Right lobe of liver (tissue), 6 donors: ENCODE measurements at regions not wholly inside any gene's neighbourhood (a gene's known extent, or its start where the extent isn't known, plus 50 kb on each side); places are given as distances from the start of the nearest gene placed in this dataset.
"Not testable (repeated sequence)": the region's sequence is repeated elsewhere in the genome, so short reads cannot be mapped to it uniquely, and the experiment has no call there.

Experiments
- ATAC-seq, 4 donors: fragments of 200-7000 bp; cut with Tn5 transposase; one replicate each; pipeline ENCODE4 v1.9.1; 2020; ENCODE audit warnings: mild to moderate bottlenecking in 4 of 4, moderate library complexity in 4 of 4
- DNase-seq, 3 donors: peaks; one replicate each; pipeline ENCODE4 v3.0.0-alpha.2; 2020
- H3K27ac ChIP-seq, 3 donors: fragments of 200-600 bp; one replicate each; pipeline ENCODE4 v1.8.0; 2022
- H3K27me3 ChIP-seq, 2 donors: fragments of 200-600 bp; one replicate each; pipeline ENCODE4 v1.8.0; 2022
- H3K36me3 ChIP-seq, 4 donors: fragments of 200-600 bp; sonication (generic) in 1 of 4; one replicate each; pipeline versions ENCODE4 v1.5.1 to v1.8.0; 2017 to 2022; ENCODE audit warnings: control low read depth in 1 of 4
- H3K4me1 ChIP-seq, 4 donors: fragments of 200-600 bp; sonication (generic) in 1 of 4; one replicate each; pipeline versions ENCODE4 v1.5.1 to v1.8.0; 2017 to 2022; ENCODE audit warnings: control low read depth in 1 of 4
- H3K4me3 ChIP-seq, 3 donors: fragments of 200-600 bp; one replicate each; pipeline ENCODE4 v1.8.0; 2022
- H3K9me3 ChIP-seq, 4 donors: fragments of 200-600 bp; sonication (generic) in 1 of 4; one replicate each; pipeline versions ENCODE4 v1.5.1 to v1.8.0; 2017 to 2022; ENCODE audit warnings: control low read depth in 1 of 4
- CTCF ChIP-seq, 4 donors: fragments of 200-600 bp in 3 of 4; fragments of 450-650 bp in 1 of 4; IDR thresholded peaks; one replicate each; pipeline versions ENCODE4 v1.5.1 to v1.8.0; 2016 to 2022; ENCODE audit warnings: antibody characterized with exemption in 4 of 4, mild to moderate bottlenecking in 2 of 4
- POLR2A ChIP-seq: fragments of 450-650 bp; IDR thresholded peaks from one replicate; pipeline ENCODE4 v1.6.1; 2017; ENCODE audit warnings: antibody characterized with exemption, mild to moderate bottlenecking
- WGBS: methylation state at CpG from one replicate; pipeline ENCODE4 v1.1.6; 2018; ENCODE audit warnings: low coverage, low lambda C conversion rate; ENCODE audit not compliant: insufficient coverage; ENCODE audit errors: missing lambda C conversion rate; 5-methylcytosine and 5-hydroxymethylcytosine counted together
- intact Hi-C, 2 donors: fragments of 100-400 bp; cut with DNase I; formaldehyde crosslinking; loops; one replicate each; pipeline versions ENCODE4 v1.11.2 to v1.14.1; 2022
- donor health status: DM: no; HTN: yes; CAD: no.
- donor health status: DM: no; HTN: no; CAD: no.
- donor health status: DM: no; HTN: no; CAD: no.
- donor health status: DM: no; HTN: yes; CAD: no.
- donor health status: DM: no; HTN: yes; CAD: no.

GRCh38 chr5:111820072-111820471 lies 63.1 kb upstream of the NREP start:
- TF ChIP-seq CTCF (IDR thresholded peaks at IDR 0.05) (no peak), POLR2A (no peak)
- WGBS, result 60% methylated on average over 4 of the region's 5 CpGs
- intact Hi-C loops, result no loop called here
- DNase-seq (no peak), ATAC-seq (no peak)
- Histone ChIP-seq H3K27ac (no peak overlapping the region), H3K4me3 (no peak overlapping the region), H3K9me3 (no peaks in the 10 kb centered on the region), H3K4me1 (peaks cover 0 to 4% (median 0%) of the 10 kb centered on the region in 4 donors), H3K27me3 (no peaks in the 10 kb centered on the region), H3K36me3 (no peaks in the 10 kb centered on the region)

GRCh38 chr5:111819028-111819427 lies 62.0 kb upstream of the NREP start:
- intact Hi-C loops, H3K4me1 ChIP-seq: not testable (repeated sequence)

GRCh38 chr5:111813537-111813936 lies 56.5 kb upstream of the NREP start:
- DNase-seq, result no peak
- TF ChIP-seq CTCF (IDR thresholded peaks at IDR 0.05) (no peak), POLR2A (no peak)
- Histone ChIP-seq H3K27ac (no peak overlapping the region), H3K9me3 (no peaks in the 10 kb centered on the region), H3K27me3 (no peaks in the 10 kb centered on the region), H3K36me3 (no peaks in the 10 kb centered on the region), H3K4me3 (no peak overlapping the region), H3K4me1 (peaks cover 0 to 13% (median 0%) of the 10 kb centered on the region in 4 donors)
- intact Hi-C loops, result no loop called here
- no peak for ATAC-seq

More at GRCh38 chr5:111819028-111819427, 62.0 kb upstream of the NREP start:
- H3K9me3 ChIP-seq, H3K36me3 ChIP-seq, DNase-seq, H3K27ac ChIP-seq, H3K4me3 ChIP-seq, ATAC-seq, H3K27me3 ChIP-seq: not testable (repeated sequence)
- WGBS, result 92% methylated on average over 1 of the region's 1 CpG

- Histone ChIP-seq H3K4me1 (peaks cover 0 to 9% (median 0%) of the 10 kb centered on the region in 4 donors), H3K27ac (no peak overlapping the region), H3K27me3 (no peaks in the 10 kb centered on the region), H3K4me3 (no peak overlapping the region), H3K36me3 (no peaks in the 10 kb centered on the region), H3K9me3 (no peaks in the 10 kb centered on the region)
- ATAC-seq (peak; percentile 89 to 96 (median 93)), DNase-seq (peak in 1 of 3 donors; percentile 61)
- intact Hi-C loops, result no loop called here
- TF ChIP-seq CTCF (IDR thresholded peaks at IDR 0.05) (no peak), POLR2A (no peak)
- 27% methylated on average over 4 of the region's 4 CpGs for WGBS
Measured at GRCh38 chr5:111810112-111810511, 53.1 kb upstream of the NREP start.
